ENCODE measurements at regions not wholly inside any gene's neighbourhood (a gene's known extent, or its start where the extent isn't known, plus 50 kb on each side); places are given as distances from the start of the nearest gene placed in this dataset.

DNA sequence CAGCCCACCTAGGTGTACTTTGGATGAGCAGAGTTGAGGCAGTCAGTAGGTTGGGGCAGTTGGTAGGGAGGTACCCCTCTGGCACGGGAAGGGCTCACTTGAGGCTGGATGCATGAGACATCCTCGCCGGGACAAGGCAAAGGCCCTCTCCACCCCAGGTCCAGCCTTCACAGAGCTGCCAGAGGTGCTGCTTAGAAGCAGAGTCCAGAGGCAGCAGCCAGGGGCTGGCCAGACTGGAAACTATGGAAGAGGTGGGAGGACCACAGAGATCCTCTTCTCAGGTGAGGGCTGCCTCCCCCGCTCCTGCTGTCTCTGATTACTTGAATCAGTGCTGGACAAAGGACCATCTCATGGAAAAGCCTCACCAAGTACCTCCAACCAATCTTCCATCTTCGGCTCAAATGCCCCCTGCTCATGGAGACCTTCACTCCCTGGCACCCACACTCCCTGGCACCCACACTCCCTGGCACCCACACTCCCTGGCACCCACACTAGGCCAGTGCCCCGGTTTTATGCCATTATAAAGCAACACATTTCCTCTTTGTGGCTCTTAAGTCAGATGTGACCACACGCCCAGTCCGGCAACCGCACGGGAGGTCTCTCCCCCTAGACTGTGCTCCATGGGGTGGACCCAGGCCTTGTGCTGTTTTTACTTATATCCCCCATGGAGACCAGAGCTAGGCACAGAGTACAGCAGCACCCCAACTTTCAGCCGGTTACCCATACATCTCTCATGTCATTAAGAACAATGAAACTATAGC lies 100.1 kb downstream of the YTHDF1 start:
- no TSS peak for BruUV-seq (replicated peaks)
- CTCF ChIA-PET = no interaction called here
- no peak for DNase-seq (ENCODE audit: low spot score)
- no peak for TF ChIP-seq EZH2 (IDR thresholded peaks at IDR 0.05; ENCODE audit: borderline replicate concordance, low read depth, low read length, poor library complexity, severe bottlenecking)
- TF ChIP-seq, protein P1, sequence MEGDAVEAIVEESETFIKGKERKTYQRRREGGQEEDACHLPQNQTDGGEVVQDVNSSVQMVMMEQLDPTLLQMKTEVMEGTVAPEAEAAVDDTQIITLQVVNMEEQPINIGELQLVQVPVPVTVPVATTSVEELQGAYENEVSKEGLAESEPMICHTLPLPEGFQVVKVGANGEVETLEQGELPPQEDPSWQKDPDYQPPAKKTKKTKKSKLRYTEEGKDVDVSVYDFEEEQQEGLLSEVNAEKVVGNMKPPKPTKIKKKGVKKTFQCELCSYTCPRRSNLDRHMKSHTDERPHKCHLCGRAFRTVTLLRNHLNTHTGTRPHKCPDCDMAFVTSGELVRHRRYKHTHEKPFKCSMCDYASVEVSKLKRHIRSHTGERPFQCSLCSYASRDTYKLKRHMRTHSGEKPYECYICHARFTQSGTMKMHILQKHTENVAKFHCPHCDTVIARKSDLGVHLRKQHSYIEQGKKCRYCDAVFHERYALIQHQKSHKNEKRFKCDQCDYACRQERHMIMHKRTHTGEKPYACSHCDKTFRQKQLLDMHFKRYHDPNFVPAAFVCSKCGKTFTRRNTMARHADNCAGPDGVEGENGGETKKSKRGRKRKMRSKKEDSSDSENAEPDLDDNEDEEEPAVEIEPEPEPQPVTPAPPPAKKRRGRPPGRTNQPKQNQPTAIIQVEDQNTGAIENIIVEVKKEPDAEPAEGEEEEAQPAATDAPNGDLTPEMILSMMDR (conservative IDR thresholded peaks at IDR 0.05; ENCODE audit: low read depth, low read length) = no peak
- peaks cover 3% of the 10 kb centered on the region for H3K9me3 ChIP-seq (ENCODE audit: low read depth, low read length, poor library complexity, severe bottlenecking)
- H3K4me3 ChIP-seq (ENCODE audit: low read depth, low read length, poor library complexity, severe bottlenecking) = no peak overlapping the region
- no peaks in the 10 kb centered on the region for H3K4me1 ChIP-seq (ENCODE audit: insufficient read depth, low read length, poor library complexity, severe bottlenecking)
- intact Hi-C loops (cut with micrococcal nuclease; ENCODE audit: unreplicated experiment) = no loop called here
- no peaks in the 10 kb centered on the region for H3K36me3 ChIP-seq (ENCODE audit: insufficient read depth, low read length, poor library complexity, severe bottlenecking)
- H3K27ac ChIP-seq (ENCODE audit: low read depth, low read length, poor library complexity, severe bottlenecking) = no peak overlapping the region
- peaks cover 85% of the 10 kb centered on the region for H3K27me3 ChIP-seq (replicated peaks; ENCODE audit: insufficient read depth, low read depth, low read length, poor library complexity)
- POLR2A ChIA-PET (ENCODE audit: low non-redundant PET) = no interaction called here

DNA sequence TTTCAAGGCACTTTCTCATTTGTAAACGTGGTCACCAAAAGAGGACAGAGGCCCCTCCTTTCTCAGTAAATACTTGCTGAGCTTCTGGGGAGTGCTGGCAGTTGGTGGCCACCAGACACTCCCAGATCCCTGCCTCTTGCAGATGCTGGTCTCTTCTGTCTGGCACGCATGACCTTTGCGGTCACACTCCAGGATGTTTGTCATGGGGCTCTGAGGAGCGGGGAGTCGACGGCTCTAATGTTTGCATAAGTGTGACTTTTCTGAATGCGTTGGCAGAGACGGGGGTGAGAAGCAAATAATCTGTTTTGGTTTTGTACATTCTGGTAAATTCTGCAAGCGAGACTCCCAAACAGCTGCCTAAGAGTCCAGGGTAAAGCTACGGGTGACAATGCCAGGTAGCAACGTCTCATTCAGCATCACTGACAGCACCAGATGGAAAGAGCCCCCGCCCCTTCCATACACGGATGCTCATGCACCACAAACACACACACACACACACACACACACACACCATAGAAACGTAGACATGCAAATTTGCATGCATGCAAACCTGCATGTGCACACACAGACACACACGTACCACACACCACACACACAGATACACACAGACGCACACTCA lies 101.1 kb downstream of the YTHDF1 start:
- BruUV-seq (replicated peaks) = no TSS peak
- no peak for TF ChIP-seq EZH2 (IDR thresholded peaks at IDR 0.05; ENCODE audit: borderline replicate concordance, low read depth, low read length, poor library complexity, severe bottlenecking)
- ChIA-PET CTCF (no interaction called here), POLR2A (ENCODE audit: low non-redundant PET) (no interaction called here)
- intact Hi-C loops (cut with micrococcal nuclease; ENCODE audit: unreplicated experiment) = no loop called here
- Histone ChIP-seq H3K9me3 (ENCODE audit: low read depth, low read length, poor library complexity, severe bottlenecking) (peaks cover 3% of the 10 kb centered on the region), H3K27me3 (replicated peaks; ENCODE audit: insufficient read depth, low read depth, low read length, poor library complexity) (peaks cover 80% of the 10 kb centered on the region), H3K4me3 (ENCODE audit: low read depth, low read length, poor library complexity, severe bottlenecking) (no peak overlapping the region), H3K27ac (ENCODE audit: low read depth, low read length, poor library complexity, severe bottlenecking) (no peak overlapping the region), H3K4me1 (ENCODE audit: insufficient read depth, low read length, poor library complexity, severe bottlenecking) (no peaks in the 10 kb centered on the region), H3K36me3 (ENCODE audit: insufficient read depth, low read length, poor library complexity, severe bottlenecking) (no peaks in the 10 kb centered on the region)
- no peak for DNase-seq (ENCODE audit: low spot score)

DNA sequence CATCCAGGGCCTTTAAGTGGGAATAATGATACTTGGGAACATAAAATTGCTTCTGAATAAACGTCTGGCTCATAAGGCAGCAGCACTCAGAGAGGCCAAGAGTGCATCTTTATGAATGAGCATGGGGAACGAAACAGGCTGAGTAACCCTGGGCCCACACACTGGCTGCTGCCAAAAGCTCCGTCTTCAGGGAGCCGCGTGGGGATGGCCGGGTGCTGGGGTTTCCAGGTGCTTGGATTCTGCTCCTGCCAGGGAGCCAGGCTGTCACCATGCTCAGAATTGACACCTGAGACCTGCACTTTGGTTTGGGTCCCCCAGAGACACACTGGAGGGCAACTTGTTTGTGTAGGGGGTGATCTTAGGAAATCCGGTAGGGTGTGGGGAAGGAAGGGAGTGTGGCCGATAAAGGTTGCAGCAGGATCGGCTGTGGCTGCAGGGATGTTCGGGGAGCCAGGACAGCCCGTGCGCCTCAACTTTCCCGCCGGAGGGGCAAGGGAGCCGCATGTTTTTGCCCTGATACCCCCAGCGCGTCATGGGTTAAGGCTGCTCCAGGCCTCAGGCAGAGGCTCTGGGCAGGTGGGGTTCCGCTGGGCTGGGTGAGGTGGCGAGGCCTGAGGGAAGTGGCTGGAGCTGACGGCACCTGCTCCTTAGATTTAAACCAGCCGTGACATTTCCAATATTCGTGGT lies 101.8 kb downstream of the YTHDF1 start:
- Histone ChIP-seq H3K4me1 (ENCODE audit: insufficient read depth, low read length, poor library complexity, severe bottlenecking) (no peaks in the 10 kb centered on the region), H3K9me3 (ENCODE audit: low read depth, low read length, poor library complexity, severe bottlenecking) (peaks cover 3% of the 10 kb centered on the region), H3K27ac (ENCODE audit: low read depth, low read length, poor library complexity, severe bottlenecking) (no peak overlapping the region), H3K27me3 (replicated peaks; ENCODE audit: insufficient read depth, low read depth, low read length, poor library complexity) (peaks cover 79% of the 10 kb centered on the region), H3K4me3 (ENCODE audit: low read depth, low read length, poor library complexity, severe bottlenecking) (no peak overlapping the region), H3K36me3 (ENCODE audit: insufficient read depth, low read length, poor library complexity, severe bottlenecking) (no peaks in the 10 kb centered on the region)
- no peak for DNase-seq (ENCODE audit: low spot score)
- ChIA-PET POLR2A (ENCODE audit: low non-redundant PET) (no interaction called here), CTCF (no interaction called here)
- no peak for TF ChIP-seq EZH2 (IDR thresholded peaks at IDR 0.05; ENCODE audit: borderline replicate concordance, low read depth, low read length, poor library complexity, severe bottlenecking)
- TF ChIP-seq, protein P1 (conservative IDR thresholded peaks at IDR 0.05; ENCODE audit: low read depth, low read length) = no peak
- intact Hi-C loops (cut with micrococcal nuclease; ENCODE audit: unreplicated experiment) = no loop called here
- no TSS peak for BruUV-seq (replicated peaks)

All from A673 (cell line).